ENCODE measurements at regions not wholly inside any gene's neighbourhood (a gene's known extent, or its start where the extent isn't known, plus 50 kb on each side); places are given as distances from the start of the nearest gene placed in this dataset.
"Not testable (repeated sequence)": the region's sequence is repeated elsewhere in the genome, so short reads cannot be mapped to it uniquely, and the experiment has no call there.

DNA sequence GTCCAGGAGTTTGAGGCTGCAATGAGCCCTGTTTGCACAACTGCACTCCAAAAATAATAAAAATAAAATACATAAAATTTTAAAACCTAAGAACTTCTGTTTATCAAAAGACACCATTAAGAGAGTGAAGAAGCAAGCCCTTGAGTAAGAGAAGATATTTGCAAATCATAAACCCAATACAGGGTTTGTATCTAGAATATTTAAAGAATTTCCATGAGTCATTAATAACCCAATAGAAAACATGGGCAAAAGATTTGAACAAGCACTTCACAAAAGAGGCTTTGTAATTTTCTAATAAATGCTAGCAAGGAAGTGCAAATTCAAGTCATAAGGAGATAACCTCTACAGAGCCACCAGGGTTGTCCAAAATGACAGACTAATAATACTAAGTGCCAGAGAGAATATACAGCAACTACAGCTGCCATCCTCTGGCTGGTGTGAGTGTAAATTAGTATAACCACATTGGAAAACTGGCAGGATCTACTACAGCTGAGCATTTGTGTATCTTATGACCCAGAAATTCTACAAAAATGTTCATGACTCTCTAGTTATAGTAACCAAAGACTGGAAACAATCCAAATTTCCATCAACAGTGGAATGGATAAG lies 133.0 kb upstream of the PLGLB2 start:
- not testable (repeated sequence) for TF ChIP-seq HDAC6 (IDR thresholded peaks at IDR 0.05; ENCODE audit: low read depth, low read length); MAFG (CRISPR knock-in tag; IDR thresholded peaks at IDR 0.05); ASH2L (IDR thresholded peaks at IDR 0.05; ENCODE audit: insufficient read length, low read depth, low read length); SUZ12 (IDR thresholded peaks at IDR 0.05; ENCODE audit: low read depth, low read length); ETV6 (CRISPR knock-in tag; conservative IDR thresholded peaks at IDR 0.05); ZKSCAN1 (IDR thresholded peaks at IDR 0.05; ENCODE audit: low read length)
- TF ChIP-seq, protein P1, sequence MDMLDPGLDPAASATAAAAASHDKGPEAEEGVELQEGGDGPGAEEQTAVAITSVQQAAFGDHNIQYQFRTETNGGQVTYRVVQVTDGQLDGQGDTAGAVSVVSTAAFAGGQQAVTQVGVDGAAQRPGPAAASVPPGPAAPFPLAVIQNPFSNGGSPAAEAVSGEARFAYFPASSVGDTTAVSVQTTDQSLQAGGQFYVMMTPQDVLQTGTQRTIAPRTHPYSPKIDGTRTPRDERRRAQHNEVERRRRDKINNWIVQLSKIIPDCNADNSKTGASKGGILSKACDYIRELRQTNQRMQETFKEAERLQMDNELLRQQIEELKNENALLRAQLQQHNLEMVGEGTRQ (IDR thresholded peaks at IDR 0.05; ENCODE audit: low read depth, low read length) = not testable (repeated sequence)
- TF ChIP-seq, protein P1 (CRISPR knock-in tag; IDR thresholded peaks at IDR 0.05; ENCODE audit: borderline replicate concordance) = not testable (repeated sequence)
